ENCODE measurements at regions not wholly inside any gene's neighbourhood (a gene's known extent, or its start where the extent isn't known, plus 50 kb on each side); places are given as distances from the start of the nearest gene placed in this dataset.

DNA sequence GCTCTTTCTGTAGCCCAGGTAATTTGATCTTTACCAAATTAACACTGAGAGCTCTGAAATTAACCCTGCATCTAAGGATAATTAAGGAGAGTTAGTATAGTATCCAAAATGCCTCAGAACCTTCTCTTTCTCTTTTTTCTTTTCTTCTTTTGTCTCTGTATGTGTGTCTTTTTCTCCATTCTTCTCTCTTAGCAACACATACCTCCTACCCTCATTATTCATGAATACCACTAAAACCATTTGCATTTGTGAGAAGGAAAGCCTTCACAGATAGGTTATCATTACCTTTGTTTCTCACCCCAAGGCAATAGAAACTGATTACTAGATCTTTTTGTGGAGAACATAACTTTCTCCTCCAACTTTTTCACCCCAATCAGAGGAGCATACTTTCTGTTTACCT is 376.5 kb upstream of the NXPH2 start:
- no peak for TF ChIP-seq EZH2 (IDR thresholded peaks at IDR 0.05; ENCODE audit: borderline replicate concordance, low read length)
- TF ChIP-seq CTCF (IDR thresholded peaks at IDR 0.05; ENCODE audit: low read length) = no peak

Measured in OCI-LY1 (cell line).